HUES48 (cell line): ENCODE measurements at regions not wholly inside any gene's neighbourhood (a gene's known extent, or its start where the extent isn't known, plus 50 kb on each side); places are given as distances from the start of the nearest gene placed in this dataset.

Experiments used
- H3K27ac ChIP-seq: one replicate; pipeline ENCODE4 v1.7.0; 2013; ENCODE audit warnings: low read depth, low read length, inconsistent platforms
- H3K27me3 ChIP-seq: 2 replicates; pipeline ENCODE4 v1.6.1; 2013; ENCODE audit warnings: mild to moderate bottlenecking, low read length; ENCODE audit not compliant: control insufficient read depth, insufficient read depth
- H3K36me3 ChIP-seq: 2 replicates; pipeline ENCODE4 v1.6.1; 2013; ENCODE audit warnings: low read length; ENCODE audit not compliant: control insufficient read depth, insufficient read depth
- H3K4me1 ChIP-seq: 2 replicates; pipeline ENCODE4 v1.6.1; 2013; ENCODE audit warnings: mild to moderate bottlenecking, low read length; ENCODE audit not compliant: control insufficient read depth, insufficient read depth
- H3K4me3 ChIP-seq: 2 replicates; pipeline ENCODE4 v1.5.1; 2013; ENCODE audit warnings: mild to moderate bottlenecking, low read depth, low read length
- H3K9ac ChIP-seq: 2 replicates; pipeline ENCODE4 v1.6.1; 2013; ENCODE audit warnings: mild to moderate bottlenecking, low read depth, low read length, moderate library complexity
- H3K9me3 ChIP-seq: 2 replicates; pipeline ENCODE4 v1.6.1; 2013; ENCODE audit warnings: low read length; ENCODE audit not compliant: control insufficient read depth, insufficient read depth

DNA sequence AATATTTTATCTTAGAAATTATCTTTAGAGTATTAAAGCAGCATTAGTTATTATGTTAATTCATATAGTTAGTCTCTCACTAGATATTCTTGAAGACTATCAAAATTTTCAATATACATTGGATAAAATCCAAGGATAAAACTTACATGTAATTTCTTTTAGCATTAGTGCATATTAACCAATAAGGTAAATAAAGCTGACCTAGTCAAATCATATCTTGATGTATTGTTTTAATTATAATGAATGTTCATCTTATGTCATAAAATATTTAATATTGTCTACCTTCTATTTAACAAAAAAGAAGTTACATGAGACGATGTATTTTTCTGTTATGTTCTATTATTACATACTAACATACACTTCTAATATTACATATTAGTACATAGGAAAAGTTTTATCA lies 301.7 kb upstream of the DAB2 start:
- H3K27me3 ChIP-seq: no peaks in the 10 kb centered on the region
- H3K4me1 ChIP-seq: no peaks in the 10 kb centered on the region
- H3K9ac ChIP-seq: no peak overlapping the region
- H3K27ac ChIP-seq: no peak overlapping the region
- H3K36me3 ChIP-seq: no peaks in the 10 kb centered on the region
- no peaks in the 10 kb centered on the region for H3K9me3 ChIP-seq
- no peak overlapping the region for H3K4me3 ChIP-seq

DNA sequence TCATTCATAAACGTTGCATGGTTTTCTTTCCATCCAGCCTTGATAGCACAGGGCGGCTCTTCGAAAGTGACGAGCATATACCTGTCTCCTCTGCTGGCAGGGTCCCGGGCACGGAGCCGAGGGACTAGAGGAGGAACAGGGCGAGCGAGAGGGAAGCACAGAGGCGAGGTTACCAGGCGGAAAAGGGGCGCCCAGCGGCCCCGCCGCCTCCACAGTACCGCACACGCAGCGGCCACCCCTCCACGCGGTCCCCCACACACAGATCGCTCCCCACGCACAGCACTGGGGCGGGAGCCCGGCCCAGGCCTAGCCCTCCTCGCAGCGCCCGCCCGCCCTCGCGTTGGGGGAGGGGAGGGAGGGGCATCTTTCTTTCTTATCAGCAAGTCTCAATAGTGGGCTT lies 296.6 kb upstream of the DAB2 start:
- Histone ChIP-seq H3K36me3 (no peaks in the 10 kb centered on the region), H3K27me3 (no peaks in the 10 kb centered on the region), H3K9ac (no peak overlapping the region), H3K4me1 (peaks cover 7% of the 10 kb centered on the region), H3K4me3 (no peak overlapping the region), H3K27ac (no peak overlapping the region), H3K9me3 (no peaks in the 10 kb centered on the region; the same call in 1 of the 2 replicates)

DNA sequence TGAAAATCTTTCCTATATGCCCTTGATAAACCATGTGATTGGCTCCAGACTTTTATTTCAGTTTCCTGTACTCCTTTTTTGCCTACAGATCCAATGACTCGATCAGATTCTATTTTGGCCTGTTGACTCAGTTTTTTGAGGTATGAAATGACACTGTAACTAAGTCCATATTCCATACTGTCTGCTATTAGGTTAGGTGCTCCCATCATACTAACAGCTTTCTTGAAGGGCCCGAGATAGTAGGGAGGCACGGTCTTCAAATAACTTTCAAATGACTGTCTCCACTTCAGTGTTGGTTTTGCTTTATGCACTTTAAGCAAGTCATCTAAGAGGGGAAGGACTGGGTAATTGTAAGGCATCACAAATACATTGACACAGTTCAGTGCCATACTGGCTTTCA lies 295.4 kb upstream of the DAB2 start:
- no peak overlapping the region for H3K4me3 ChIP-seq
- no peaks in the 10 kb centered on the region for H3K36me3 ChIP-seq
- H3K9ac ChIP-seq: no peak overlapping the region
- H3K4me1 ChIP-seq: peaks cover 9% of the 10 kb centered on the region
- H3K27me3 ChIP-seq: no peaks in the 10 kb centered on the region
- H3K27ac ChIP-seq: no peak overlapping the region
- H3K9me3 ChIP-seq: peaks cover 2% of the 10 kb centered on the region; the same call in 1 of the 2 replicates

DNA sequence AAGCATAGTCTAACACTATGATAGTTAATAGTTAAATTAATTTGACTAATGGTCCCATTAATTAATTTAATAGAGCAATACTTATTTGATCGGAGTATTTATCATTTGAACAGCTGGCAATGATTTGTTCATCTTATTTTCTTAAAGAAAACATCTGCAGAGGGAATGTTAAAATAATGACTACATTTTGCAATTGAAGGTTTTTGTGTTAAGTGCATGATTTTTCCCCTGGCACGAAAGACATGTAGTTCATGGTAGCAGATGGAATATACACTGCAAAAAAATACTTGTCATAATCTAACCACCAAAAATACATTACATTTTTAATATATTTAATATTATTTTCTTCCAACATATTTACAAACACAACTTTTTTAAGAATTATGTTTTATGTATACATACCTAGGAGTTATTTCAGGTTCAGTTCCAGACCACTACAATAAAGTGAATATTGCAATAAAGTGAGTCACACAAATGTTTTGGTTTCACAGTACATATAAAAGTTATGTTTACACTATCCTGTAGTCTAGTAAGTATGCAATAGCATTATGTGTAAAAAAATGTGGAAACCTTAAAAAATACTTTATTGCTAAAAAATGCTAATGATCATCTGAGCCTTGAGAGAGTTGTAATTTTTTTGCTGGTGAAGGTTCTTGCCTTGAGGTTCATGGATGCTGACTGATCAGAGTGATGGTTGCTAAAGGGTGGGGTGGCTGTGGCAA lies 292.6 kb upstream of the DAB2 start:
- Histone ChIP-seq H3K9me3 (peaks cover 2% of the 10 kb centered on the region; the same call in 1 of the 2 replicates), H3K36me3 (no peaks in the 10 kb centered on the region), H3K27me3 (no peaks in the 10 kb centered on the region), H3K27ac (no peak overlapping the region), H3K4me1 (peaks cover 9% of the 10 kb centered on the region), H3K9ac (no peak overlapping the region), H3K4me3 (no peak overlapping the region)

DNA sequence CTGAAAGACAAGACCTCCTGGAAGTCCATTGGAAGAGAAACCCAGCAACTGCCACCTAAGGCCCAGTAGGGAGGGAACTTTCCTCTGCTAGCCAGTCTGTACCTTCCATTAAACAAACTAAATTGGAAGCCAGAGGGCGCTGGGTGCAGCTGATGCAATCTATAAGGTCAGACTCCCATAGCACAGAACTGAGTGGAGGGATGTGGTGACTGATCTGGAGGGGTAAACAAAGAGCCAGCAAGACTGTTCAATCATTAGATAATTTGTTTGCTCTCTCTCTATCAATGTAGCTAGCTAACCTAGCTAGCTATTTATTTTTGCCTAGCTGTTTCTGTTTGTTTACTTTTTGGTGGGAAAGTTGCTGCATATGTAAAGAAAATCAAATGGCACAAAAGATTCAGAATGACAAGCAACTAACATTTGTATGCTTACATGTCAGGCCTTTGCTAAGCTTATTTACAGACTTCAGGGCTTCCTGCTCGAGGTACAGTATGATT lies 291.8 kb upstream of the DAB2 start:
- H3K4me1 ChIP-seq: peaks cover 9% of the 10 kb centered on the region
- H3K9ac ChIP-seq: no peak overlapping the region
- no peaks in the 10 kb centered on the region for H3K27me3 ChIP-seq
- H3K36me3 ChIP-seq: no peaks in the 10 kb centered on the region
- H3K27ac ChIP-seq: no peak overlapping the region
- H3K4me3 ChIP-seq: no peak overlapping the region
- H3K9me3 ChIP-seq: peaks cover 2% of the 10 kb centered on the region; the same call in 1 of the 2 replicates

DNA sequence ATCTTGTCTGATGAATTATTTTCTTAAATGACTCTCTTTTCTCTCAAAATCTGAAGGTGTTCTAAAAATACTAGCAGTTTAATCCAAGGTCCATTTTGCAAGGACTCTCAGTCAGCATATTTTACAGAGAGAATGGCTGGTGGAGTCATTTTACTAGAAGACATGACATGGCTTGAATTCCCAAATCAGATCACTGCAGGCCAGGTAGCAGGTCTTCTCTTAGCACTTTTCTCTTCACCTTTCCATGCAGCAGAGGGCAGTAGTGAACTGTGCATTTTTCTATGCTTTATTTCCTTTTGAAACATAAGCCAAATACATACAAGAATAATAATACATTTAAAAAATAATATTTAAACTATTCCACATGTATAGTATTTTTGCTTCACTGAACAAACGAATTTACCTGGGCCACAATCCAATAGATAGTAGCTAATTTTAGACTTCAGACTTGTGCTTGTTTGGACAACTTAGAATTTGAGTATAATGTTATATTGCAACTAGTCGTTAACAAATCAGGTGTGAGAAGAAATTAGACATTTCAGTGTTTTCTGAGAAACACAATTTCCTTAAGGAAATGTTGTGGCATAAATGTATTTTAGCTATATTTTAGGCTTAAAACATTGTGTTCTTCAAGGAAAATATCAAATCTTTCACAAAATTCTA lies 289.4 kb upstream of the DAB2 start:
- peaks cover 9% of the 10 kb centered on the region for H3K4me1 ChIP-seq
- H3K27me3 ChIP-seq: no peaks in the 10 kb centered on the region
- no peak overlapping the region for H3K9ac ChIP-seq
- H3K27ac ChIP-seq: no peak overlapping the region
- no peak overlapping the region for H3K4me3 ChIP-seq
- H3K36me3 ChIP-seq: no peaks in the 10 kb centered on the region
- 0 out of 2 replicates have a peak, but pooled peaks cover 2% of the 10 kb centered on the region for H3K9me3 ChIP-seq

DNA sequence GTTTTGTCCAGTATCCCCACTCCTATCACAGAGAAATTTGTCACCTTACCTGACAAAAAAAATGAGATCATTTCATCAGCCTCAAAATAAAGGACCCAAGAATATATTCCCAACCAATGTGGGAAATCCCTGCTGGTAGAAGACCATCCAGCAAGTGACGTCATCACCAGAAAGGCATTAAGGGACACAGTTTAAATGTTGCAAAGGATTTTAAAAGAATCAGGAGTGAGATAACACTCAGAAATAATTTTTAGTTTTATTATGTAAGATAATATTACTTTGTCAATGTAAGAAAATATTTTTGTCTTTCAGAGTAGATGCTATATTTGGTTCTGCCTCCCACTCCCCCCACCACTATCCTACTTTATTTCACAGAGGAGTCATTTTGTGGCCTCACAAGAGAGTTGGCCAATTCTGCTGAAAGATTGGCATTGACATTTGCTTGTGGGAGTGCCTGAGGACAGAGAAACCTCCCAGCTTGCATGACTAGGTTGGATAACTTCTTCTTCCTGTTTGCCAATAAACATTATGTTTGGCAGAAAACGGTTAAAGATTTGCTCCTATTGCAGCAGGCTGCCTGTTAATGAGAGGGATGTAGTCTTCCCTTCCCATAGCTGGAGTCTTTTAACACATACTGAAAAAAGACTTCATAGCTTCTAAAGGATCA lies 288.6 kb upstream of the DAB2 start:
- Histone ChIP-seq H3K27ac (no peak overlapping the region), H3K4me3 (no peak overlapping the region), H3K27me3 (no peaks in the 10 kb centered on the region), H3K9me3 (0 out of 2 replicates have a peak, but pooled peaks cover 2% of the 10 kb centered on the region), H3K9ac (no peak overlapping the region), H3K4me1 (peaks cover 9% of the 10 kb centered on the region), H3K36me3 (no peaks in the 10 kb centered on the region)

DNA sequence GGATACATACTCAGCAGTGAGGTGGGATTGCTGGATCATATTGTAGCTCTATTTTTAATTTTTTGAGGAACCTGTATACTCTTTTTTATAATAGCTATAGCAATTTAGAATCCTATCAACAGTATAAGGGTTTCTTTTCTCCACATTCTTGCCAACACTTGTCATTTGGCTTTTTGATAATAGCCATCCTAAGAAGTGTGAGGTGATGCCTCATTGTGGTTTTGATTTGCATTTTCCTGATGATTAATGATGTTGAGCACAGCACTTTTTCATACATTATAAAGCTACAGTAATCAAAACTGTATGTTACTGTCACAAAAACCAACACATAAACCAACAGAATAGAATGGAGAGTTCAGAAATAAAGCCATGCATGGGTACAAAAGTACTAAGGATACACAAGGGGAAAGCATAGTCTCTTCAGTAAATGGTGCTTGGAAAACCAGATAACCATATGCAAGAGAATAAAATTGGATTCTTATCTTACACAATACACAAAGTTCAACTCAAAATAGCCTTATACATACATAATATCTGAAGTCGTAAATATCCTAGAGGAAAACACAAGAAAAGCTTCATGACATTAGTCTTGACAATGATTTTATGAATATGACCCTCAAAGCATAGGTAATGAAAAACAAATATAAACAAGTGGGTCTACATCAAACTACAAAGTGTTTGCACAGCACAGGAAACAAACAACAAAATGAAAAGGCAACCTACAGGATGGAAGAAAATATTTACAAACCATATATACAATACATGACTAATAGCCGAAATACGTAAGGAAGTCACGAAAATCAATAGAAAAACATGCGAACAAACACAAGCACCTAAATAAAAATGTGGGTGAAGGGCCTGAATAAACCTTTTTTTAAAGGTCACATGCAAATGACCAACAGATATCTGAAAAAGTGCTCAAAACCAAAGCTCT lies 287.8 kb upstream of the DAB2 start:
- Histone ChIP-seq H3K27me3 (no peaks in the 10 kb centered on the region), H3K4me3 (no peak overlapping the region), H3K9me3 (0 out of 2 replicates have a peak, but pooled peaks cover 2% of the 10 kb centered on the region), H3K27ac (no peak overlapping the region), H3K36me3 (no peaks in the 10 kb centered on the region), H3K9ac (no peak overlapping the region), H3K4me1 (peaks cover 9% of the 10 kb centered on the region)

DNA sequence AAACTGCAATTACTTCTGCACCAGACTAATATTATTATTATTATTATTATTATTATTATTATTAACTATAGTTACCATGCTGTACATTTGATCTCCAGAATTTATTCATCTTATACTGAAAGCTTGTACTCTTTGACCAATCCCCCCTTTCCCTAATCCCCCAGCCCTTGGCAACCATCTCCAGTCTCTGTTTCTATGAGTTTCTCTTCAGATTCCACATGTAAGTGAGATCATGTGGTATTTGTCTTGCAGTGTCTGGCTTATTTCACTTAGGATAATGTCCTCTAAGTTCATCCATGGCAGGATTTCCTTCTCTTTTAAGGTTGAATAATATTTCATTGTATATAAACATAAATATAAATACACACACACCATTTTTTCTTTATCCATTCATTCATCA lies 287.0 kb upstream of the DAB2 start:
- H3K4me3 ChIP-seq: no peak overlapping the region
- H3K9me3 ChIP-seq: 0 out of 2 replicates have a peak, but pooled peaks cover 2% of the 10 kb centered on the region
- H3K27ac ChIP-seq: no peak overlapping the region
- no peaks in the 10 kb centered on the region for H3K27me3 ChIP-seq
- H3K4me1 ChIP-seq: peaks cover 6% of the 10 kb centered on the region
- H3K9ac ChIP-seq: no peak overlapping the region
- no peaks in the 10 kb centered on the region for H3K36me3 ChIP-seq

DNA sequence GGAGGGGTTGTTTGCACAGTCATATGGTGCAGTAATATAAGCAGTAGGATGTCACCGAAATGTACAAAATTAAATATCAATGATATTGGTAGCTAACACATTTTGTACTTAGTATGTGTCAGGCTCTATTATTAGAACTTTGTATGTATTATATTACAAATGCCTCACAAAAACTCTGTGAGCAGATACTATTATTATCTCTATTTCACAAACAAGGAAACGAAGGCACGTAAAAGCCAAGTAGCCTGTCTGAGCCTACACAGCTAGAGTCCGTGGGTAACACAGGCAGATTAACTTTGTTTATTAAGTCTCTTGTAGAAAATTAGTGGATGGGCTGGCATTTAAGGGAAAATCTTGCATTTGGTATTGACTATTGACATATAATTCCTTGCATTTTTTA lies 284.3 kb upstream of the DAB2 start:
- no peak overlapping the region for H3K9ac ChIP-seq
- no peaks in the 10 kb centered on the region for H3K36me3 ChIP-seq
- no peaks in the 10 kb centered on the region for H3K4me1 ChIP-seq
- H3K27ac ChIP-seq: no peak overlapping the region
- H3K4me3 ChIP-seq: no peak overlapping the region
- H3K27me3 ChIP-seq: no peaks in the 10 kb centered on the region
- no peaks in the 10 kb centered on the region for H3K9me3 ChIP-seq
